HG02970 (cell line): ENCODE measurements at regions not wholly inside any gene's neighbourhood (a gene's known extent, or its start where the extent isn't known, plus 50 kb on each side); places are given as distances from the start of the nearest gene placed in this dataset.

Experiments
- ATAC-seq: cut with Tn5 transposase; IDR thresholded peaks from one replicate; pipeline ENCODE4 v1.9.1; 2021; ENCODE audit warnings: mild to moderate bottlenecking, moderate library complexity, moderate number of reproducible peaks; ENCODE audit not compliant: unreplicated experiment, low FRiP score

DNA sequence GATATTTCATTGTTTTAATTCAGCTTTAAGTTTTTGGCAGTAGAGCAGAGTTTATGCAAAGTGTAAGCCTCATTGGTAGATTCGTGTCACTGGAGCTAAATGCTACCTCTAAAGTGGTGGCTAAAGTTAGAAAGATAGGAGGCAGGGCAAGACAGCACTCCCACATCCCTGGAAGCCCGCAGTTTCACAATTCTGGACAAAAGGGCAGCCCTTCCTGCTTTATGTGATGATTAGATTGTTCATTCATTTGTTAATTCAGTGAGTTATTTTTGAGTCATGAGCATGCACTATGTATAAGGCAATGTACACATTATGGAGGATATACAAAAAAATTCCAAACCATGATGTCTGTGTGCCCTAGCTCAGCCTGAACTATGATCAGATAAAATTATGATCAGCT lies 52.1 kb upstream of the EIF3M start:
- no peak for ATAC-seq

DNA sequence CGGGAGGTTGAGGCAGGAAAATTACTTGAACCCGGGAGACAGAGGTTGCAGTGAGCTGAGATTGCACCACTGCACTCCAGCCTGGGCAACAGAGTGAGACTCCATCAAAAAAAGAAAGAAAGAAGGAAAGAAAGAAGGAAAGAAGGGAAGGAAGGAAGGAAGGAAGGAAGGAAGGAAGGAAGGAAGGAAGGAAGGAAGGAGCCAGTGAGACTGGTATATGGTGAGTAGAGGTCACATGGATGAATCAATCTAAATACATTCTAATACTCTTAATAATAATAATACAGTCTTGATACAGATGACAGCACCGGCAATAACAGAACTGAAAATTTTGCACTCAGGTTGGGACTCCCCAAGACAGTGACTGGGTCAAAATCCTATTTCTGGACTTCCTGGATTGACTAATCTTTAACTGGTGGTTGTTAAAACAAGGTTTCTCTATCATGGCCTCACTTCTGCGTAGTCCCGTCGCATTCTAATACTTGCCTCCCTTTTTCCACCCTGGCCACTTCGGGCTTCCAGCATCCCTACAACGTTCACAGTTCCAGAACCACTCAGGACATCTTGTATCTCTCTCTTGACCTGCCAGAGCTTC lies 53.5 kb upstream of the EIF3M start:
- peak; percentile 98 for ATAC-seq

DNA sequence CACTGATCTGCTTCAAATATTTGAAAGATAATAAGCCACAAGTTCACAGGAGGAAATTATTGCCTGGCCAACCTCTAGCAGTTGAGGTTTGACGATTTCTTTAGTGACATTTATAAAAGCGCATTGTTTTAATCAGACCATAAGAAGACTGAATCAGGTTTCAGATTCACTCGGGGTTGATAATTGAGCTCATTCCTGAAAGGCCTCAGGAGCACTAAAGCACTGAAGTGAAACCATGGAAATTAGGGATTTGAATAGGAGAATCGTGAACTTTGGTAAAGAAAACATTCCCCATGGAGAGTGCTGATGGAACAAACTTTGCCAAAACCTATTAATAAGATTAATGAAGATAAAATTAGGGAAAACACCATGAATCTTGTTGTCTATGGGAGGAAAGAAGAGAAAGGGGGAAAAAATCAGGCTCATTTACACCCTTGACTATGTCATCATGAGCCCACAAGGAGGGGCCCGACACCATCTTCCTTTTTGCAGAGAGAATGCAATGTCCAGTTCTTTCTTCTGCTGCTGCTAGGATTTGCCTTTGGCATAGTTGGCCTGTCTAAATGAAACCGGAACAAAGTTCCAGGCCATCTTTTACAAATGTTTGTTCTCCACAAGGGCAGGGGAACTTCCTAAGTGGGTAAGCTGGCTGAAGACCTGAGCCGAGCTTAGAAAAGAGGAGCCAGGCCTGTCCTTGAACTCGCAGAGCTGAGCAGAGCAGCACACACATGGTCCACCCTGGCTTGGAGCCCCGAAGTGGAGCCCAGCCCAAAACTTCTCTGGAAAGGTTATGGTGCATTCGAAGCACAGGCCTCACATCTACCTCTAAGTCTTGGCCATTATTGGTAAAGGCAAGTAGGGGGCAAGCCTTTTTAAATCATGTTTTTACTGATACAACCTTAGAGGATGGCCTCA lies 56.1 kb upstream of the EIF3M start:
- no peak for ATAC-seq

DNA sequence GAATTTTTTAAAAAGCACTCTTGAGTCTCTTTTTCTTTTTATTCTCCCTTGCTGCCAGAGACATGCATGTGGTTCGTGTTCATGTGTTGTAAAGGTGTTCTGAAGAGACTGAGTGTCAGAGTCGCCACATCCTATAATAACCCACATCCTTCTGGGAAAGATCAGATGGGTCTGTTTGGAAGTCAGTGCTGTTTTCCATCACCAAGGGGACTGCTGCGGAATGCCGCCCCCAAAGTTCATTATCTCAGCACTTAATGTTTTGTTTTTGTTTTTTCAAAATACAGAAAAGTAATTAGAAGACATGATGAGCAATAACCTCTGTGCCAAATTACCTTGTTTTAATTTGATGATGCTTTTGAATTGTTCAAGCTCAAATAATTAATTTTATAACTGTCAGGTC lies 56.9 kb upstream of the EIF3M start:
- ATAC-seq = no peak

DNA sequence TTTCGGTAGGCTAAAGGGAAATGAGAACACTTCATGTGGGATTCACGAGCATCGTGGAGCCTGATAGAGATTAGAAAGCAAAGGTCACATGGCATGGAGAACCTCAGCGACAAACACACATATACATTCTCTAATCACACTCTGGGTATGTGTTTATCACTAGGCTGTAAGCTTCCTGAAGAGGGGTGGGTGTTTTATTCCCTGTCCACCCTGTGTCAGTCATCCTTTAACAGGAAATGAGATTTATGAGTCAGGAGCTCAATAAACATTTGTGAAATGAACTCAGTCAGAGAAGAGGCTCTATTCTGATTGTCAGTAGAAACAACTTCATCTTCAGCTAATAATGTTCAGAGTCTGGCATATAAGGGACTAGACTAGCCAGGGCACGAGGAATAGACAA lies 71.7 kb upstream of the EIF3M start:
- ATAC-seq = no peak

DNA sequence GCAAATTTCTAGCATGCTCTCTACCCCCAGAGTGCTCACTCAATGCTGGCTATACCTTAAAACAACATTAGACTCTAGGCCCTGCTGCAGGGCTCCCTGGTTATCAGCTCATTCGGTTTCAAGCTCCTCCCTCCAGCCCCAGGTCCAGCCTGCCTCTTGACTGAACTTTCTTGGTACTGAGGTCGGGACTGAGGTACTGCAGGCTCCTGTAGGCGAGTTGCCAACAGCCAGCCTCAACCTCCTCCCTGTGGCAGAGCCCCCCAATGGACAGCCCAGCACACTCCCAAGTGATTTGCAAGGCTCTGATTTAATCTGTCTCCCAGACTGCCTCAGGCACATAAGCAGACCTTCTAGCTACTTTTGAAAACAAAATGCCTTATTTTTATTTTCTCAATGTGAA lies 73.6 kb upstream of the EIF3M start:
- no peak for ATAC-seq

DNA sequence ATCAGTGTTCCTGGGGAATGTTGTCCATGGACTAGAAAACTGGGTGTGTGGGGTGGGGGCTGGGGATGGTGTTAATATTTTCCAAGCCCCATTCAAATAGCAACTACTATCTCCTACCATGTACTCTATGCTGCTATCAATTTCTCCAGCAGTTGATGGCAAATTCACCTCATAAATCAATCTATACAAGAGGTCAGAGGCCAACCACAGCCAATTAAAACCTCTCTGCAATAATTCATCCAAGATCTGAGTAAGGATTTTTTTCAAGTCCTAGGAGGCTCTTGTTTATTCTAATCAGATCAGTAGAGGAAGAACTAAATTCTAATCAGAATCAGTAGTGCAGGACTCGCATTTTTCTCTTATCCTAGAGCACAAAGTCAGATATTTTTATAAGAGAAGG lies 73.4 kb upstream of the WT1 start:
- ATAC-seq = no peak

DNA sequence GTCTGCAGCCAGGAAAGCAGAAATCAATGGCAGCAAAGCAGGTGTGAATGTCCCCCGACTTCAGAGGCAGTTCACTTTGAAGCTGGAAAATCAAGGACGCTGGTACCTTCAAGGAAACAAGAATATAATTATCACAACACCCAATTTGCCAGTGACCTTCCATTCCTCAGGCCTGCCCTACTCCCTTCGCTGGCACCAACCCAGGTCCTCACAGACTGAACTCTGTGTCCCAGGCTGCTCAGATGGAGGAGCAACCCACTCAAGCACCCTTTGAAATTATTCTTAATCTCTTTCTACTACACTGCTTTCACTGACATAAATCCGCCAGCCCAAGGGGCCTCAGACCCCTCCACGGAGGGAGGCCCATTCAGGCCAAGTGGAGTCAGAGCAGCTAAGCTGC lies 64.7 kb upstream of the WT1 start:
- ATAC-seq = no peak

DNA sequence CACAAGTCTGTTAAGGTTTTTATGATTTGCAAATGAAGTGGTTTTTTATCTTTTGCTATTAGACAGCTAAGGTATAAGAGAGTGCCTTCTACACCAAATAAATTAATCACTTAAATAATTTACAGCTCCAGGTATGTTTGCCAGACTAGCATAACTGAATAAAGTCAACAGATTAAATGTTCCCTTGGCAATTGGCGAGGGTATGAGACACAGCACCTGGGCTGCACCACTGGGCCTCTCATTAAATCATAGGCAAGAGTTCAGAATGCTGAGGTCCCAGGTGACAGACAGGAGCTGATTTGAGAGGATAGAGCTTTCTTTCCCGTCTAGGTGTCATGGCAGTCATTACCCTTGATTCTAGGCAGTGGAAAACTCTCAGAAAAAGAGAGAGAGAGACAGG lies 62.6 kb upstream of the WT1 start:
- no peak for ATAC-seq

DNA sequence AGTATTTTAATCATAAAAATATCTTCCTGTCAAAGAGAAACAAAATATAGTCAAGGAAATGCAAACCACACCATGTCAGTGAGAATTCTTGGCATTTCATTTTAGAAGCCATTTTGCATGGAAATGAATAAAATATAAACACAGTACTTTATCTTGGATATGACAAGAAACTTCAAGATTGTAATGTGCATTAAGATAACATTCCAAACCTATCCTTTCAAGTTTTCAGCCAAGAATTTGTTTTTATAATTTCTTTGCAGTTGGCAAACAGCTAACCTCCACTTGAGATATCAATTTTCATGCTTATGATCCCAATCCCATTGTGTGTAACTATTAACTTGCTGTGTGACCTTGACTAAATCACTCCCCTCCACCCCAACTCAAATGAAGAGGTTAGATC lies 59.3 kb upstream of the WT1 start:
- ATAC-seq = no peak

DNA sequence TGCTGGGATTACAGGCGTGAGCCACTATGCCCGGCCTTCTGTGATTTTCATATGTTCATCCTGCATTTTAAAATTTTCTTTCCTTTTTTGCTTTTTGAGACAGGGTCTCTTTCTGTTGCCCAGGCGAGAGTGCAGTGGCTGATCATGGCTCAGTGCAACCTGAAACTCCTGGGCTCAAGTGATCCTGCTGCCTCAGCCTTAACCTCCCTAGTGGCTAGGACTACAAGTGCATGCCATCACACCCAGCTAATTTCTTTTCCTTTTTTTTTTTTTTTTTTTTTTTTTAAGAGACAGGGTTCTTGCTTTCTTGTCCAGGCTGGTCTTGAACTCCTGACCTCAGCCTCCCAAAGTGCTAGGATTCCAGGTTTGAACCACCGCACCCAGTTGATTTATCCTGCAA lies 54.1 kb upstream of the WT1 start:
- ATAC-seq = no peak

DNA sequence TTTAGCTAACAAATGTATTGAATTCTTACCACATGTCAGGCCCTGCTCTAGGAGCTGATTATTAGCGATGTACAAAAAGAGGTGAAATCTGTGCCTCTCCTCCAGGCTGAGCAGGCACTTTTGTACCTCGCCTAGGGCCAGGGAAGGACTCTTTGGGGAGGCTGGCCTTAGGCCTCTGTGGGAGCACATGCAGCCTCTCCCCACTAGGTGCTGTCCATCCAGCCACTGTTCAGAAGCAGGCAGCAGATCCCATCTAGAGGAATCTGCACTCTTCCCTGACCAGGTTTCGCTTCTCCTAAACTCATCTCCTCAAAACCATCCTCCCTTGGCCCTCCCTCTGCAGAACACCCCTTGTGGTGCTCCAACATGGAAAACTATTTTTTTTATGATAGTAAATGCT lies 51.9 kb upstream of the WT1 start:
- no peak for ATAC-seq

DNA sequence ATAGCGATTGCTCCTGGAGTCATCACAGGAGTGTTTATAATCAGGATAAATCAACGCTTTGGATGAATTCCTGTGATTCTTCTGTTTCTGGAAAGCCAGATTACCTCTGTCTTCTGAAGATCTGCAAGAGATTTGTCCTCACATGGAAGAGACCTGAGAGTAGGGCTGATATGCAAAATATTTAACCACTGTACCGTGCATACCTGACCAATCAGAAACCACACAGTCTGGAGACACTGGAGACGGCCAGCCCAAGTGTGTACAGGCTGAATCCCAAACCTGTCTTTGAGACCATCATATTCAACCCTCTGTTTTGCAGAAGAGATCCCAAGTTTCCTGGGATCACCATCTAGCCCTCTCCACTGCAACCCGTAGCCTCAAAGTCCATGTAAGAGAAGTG lies 50.4 kb upstream of the WT1 start:
- no peak for ATAC-seq
